NOMO-1 treated with dmso at 0.1 percent for 144 hours (cell line): ENCODE measurements at regions not wholly inside any gene's neighbourhood (a gene's known extent, or its start where the extent isn't known, plus 50 kb on each side); places are given as distances from the start of the nearest gene placed in this dataset.
"Not testable (repeated sequence)": the region's sequence is repeated elsewhere in the genome, so short reads cannot be mapped to it uniquely, and the experiment has no call there.

Experiments used
- DNase-seq: peaks from one replicate; lab custom pipeline; 2025; ENCODE audit not compliant: unreplicated experiment; lab: John Stamatoyannopoulos, UW

- DNase-seq = no peak
Observed at GRCh38 chr9:105972466-105973204, 278.3 kb downstream of the TMEM38B start.

- no peak for DNase-seq
Observed at GRCh38 chr9:105973951-105974351, 279.6 kb downstream of the TMEM38B start.

- DNase-seq = no peak
Observed at GRCh38 chr9:105975886-105976645, 281.7 kb downstream of the TMEM38B start.

GRCh38 chr9:105978336-105978735 is 284.0 kb downstream of the TMEM38B start:
- DNase-seq = no peak

GRCh38 chr9:105978826-105979225 is 284.5 kb downstream of the TMEM38B start:
- DNase-seq = no peak

GRCh38 chr9:105979290-105979689 is 284.9 kb downstream of the TMEM38B start:
- DNase-seq = no peak

- no peak for DNase-seq
Observed at GRCh38 chr9:105984714-105985113, 290.4 kb downstream of the TMEM38B start.

GRCh38 chr9:105993116-105993854 is 298.9 kb downstream of the TMEM38B start:
- DNase-seq = no peak

- DNase-seq = no peak
Observed at GRCh38 chr9:105993921-105994715, 299.8 kb downstream of the TMEM38B start.

GRCh38 chr9:105994970-105995369 is 300.6 kb downstream of the TMEM38B start:
- DNase-seq = no peak

- no peak for DNase-seq
Observed at GRCh38 chr9:106017198-106017740, 322.9 kb downstream of the TMEM38B start.

- no peak for DNase-seq
Observed at GRCh38 chr9:106019039-106019680, 324.8 kb downstream of the TMEM38B start.

GRCh38 chr9:106019702-106020101 is 325.4 kb downstream of the TMEM38B start:
- no peak for DNase-seq

- DNase-seq = no peak
Observed at GRCh38 chr9:106020186-106020585, 325.8 kb downstream of the TMEM38B start.

GRCh38 chr9:106023455-106023854 is 329.1 kb downstream of the TMEM38B start:
- no peak for DNase-seq

- no peak for DNase-seq
Observed at GRCh38 chr9:106025453-106025852, 331.1 kb downstream of the TMEM38B start.

GRCh38 chr9:106030146-106030545 is 335.8 kb downstream of the TMEM38B start:
- not testable (repeated sequence) for DNase-seq

GRCh38 chr9:106032978-106033377 is 338.6 kb downstream of the TMEM38B start:
- DNase-seq = no peak

GRCh38 chr9:106035806-106036205 is 341.5 kb downstream of the TMEM38B start:
- no peak for DNase-seq
